Sigmoid colon (tissue), 6 donors: ENCODE measurements at regions not wholly inside any gene's neighbourhood (a gene's known extent, or its start where the extent isn't known, plus 50 kb on each side); places are given as distances from the start of the nearest gene placed in this dataset.

Experiments used
- DNase-seq: peaks from one replicate; pipeline ENCODE4 v3.0.0-alpha.2; 2019
- H3K27ac ChIP-seq, 4 donors: fragments of 200-600 bp; sonication (generic); one replicate each; pipeline ENCODE4 v1.5.1; 2016 to 2019; ENCODE audit warnings: mild to moderate bottlenecking in 1 of 4
- H3K27me3 ChIP-seq, 3 donors: fragments of 200-600 bp; sonication (generic); one replicate each; pipeline ENCODE4 v1.5.1; 2019; ENCODE audit warnings: mild to moderate bottlenecking in 1 of 3
- H3K36me3 ChIP-seq, 4 donors: fragments of 200-600 bp; sonication (generic); one replicate each; pipeline ENCODE4 v1.5.1; 2016 to 2019
- H3K4me1 ChIP-seq, 4 donors: fragments of 200-600 bp; sonication (generic); one replicate each; pipeline ENCODE4 v1.5.1; 2017 to 2019
- H3K4me3 ChIP-seq, 4 donors: fragments of 200-600 bp; sonication (generic); one replicate each; pipeline ENCODE4 v1.5.1; 2017 to 2019; ENCODE audit warnings: mild to moderate bottlenecking in 2 of 4, moderate library complexity in 1 of 4
- H3K9me3 ChIP-seq, 4 donors: fragments of 200-600 bp in 3 of 4; sonication (generic) in 3 of 4; one replicate each; pipeline versions ENCODE4 v1.5.1 to v1.6.1; 2013 to 2019
- EP300 ChIP-seq, 4 donors: sonication (generic); formaldehyde crosslinking; IDR thresholded peaks; one replicate each; pipeline ENCODE4 v1.6.1; 2017; ENCODE audit warnings: antibody characterized with exemption in 4 of 4
- POLR2A ChIP-seq, 2 donors: fragments of 450-650 bp; IDR thresholded peaks; one replicate each; pipeline ENCODE4 v1.6.1; 2016; ENCODE audit warnings: antibody characterized with exemption in 2 of 2, mild to moderate bottlenecking in 2 of 2, moderate library complexity in 2 of 2
- POLR2AphosphoS5 ChIP-seq, 4 donors: sonication (generic); formaldehyde crosslinking; IDR thresholded peaks; one replicate each; pipeline ENCODE4 v1.6.1; 2017; ENCODE audit warnings: antibody characterized with exemption in 4 of 4
- WGBS, 2 donors: extraction: QIAGEN DNeasy Blood & Tissue Kit; methylation state at CpG; one replicate each; pipeline ENCODE4 v1.1.7; 2013; 5-methylcytosine and 5-hydroxymethylcytosine counted together
- intact Hi-C: fragments of 100-400 bp; cut with DNase I; formaldehyde crosslinking; loops from one replicate; pipeline ENCODE4 v1.15.1; 2023
- TF ChIP-seq, protein P1 (sequence below), 4 experiments: fragments of 450-650 bp in 3 of 4; fragments of 200-600 bp in 1 of 4; IDR thresholded peaks; one replicate each; pipeline ENCODE4 v1.5.1; 2016 to 2019; ENCODE audit warnings: antibody characterized with exemption in 4 of 4, mild to moderate bottlenecking in 3 of 4, moderate library complexity in 2 of 4
- donor health status: healthy with polysubstance abuse.
- donor health status: healthy.

DNA sequence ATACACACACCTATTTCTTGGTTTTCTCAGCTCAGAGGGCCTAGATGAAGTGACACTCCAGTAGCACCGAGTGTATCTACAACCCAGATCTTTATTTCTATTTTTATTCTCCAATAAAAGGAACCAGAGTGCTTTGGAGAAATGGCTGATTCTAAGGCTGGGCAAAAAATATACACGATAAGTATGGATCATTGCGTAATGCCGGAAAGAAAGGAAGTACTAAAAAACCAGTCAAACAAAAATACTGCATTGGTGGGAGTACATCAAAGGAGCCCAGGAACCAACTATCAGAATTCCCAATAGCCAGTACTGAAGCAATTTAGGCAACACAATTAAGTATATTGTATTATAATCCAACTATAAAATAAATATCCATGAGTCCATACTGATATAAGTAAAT, 400.9 kb upstream of the CCDC196 start:
- 63 to 84% methylated on average over 4 of the region's 4 CpGs for WGBS, 2 donors
- no peak for TF ChIP-seq POLR2A (IDR thresholded peaks at IDR 0.05)
- no peak for TF ChIP-seq POLR2AphosphoS5 (IDR thresholded peaks at IDR 0.05)
- TF ChIP-seq, protein P1, sequence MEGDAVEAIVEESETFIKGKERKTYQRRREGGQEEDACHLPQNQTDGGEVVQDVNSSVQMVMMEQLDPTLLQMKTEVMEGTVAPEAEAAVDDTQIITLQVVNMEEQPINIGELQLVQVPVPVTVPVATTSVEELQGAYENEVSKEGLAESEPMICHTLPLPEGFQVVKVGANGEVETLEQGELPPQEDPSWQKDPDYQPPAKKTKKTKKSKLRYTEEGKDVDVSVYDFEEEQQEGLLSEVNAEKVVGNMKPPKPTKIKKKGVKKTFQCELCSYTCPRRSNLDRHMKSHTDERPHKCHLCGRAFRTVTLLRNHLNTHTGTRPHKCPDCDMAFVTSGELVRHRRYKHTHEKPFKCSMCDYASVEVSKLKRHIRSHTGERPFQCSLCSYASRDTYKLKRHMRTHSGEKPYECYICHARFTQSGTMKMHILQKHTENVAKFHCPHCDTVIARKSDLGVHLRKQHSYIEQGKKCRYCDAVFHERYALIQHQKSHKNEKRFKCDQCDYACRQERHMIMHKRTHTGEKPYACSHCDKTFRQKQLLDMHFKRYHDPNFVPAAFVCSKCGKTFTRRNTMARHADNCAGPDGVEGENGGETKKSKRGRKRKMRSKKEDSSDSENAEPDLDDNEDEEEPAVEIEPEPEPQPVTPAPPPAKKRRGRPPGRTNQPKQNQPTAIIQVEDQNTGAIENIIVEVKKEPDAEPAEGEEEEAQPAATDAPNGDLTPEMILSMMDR (IDR thresholded peaks at IDR 0.05), result no peak
- TF ChIP-seq EP300 (IDR thresholded peaks at IDR 0.05), result no peak
- no peak overlapping the region for H3K27ac ChIP-seq
- no peaks in the 10 kb centered on the region for H3K36me3 ChIP-seq
- H3K27me3 ChIP-seq, result no peaks in the 10 kb centered on the region
- no peaks in the 10 kb centered on the region for H3K9me3 ChIP-seq
- intact Hi-C loops, result no loop called here
- no peaks in the 10 kb centered on the region for H3K4me1 ChIP-seq
- H3K4me3 ChIP-seq, result no peak overlapping the region
- no peak for DNase-seq

DNA sequence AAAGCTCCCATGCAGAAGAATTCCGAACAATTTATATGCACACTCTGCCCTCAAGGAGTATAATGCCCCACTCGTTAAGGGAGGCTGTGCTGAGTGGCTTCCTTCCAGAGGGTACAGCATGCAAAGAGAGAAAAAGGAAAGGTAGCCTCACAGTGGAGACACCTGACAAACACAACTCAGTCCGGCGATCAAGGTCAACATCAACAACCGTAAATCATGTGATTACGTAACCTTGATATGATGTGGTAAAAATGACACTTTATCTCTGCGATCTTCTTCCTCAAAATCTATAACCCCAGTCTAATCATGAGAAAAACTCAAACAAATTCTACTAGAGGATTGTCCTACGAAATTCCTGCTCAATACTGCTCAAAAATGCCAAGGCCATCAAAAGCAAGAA, 400.5 kb upstream of the CCDC196 start:
- no peaks in the 10 kb centered on the region for H3K27me3 ChIP-seq
- 56 to 72% methylated on average over 8 of the region's 8 CpGs for WGBS, 2 donors
- no peak for DNase-seq
- no peak overlapping the region for H3K4me3 ChIP-seq
- H3K9me3 ChIP-seq, result no peaks in the 10 kb centered on the region
- no peaks in the 10 kb centered on the region for H3K4me1 ChIP-seq
- H3K27ac ChIP-seq, result no peak overlapping the region
- H3K36me3 ChIP-seq, result no peaks in the 10 kb centered on the region
- TF ChIP-seq, protein P1 (IDR thresholded peaks at IDR 0.05), result no peak
- TF ChIP-seq EP300 (IDR thresholded peaks at IDR 0.05) (no peak), POLR2A (IDR thresholded peaks at IDR 0.05) (no peak), POLR2AphosphoS5 (IDR thresholded peaks at IDR 0.05) (no peak)
- intact Hi-C loops, result no loop called here

DNA sequence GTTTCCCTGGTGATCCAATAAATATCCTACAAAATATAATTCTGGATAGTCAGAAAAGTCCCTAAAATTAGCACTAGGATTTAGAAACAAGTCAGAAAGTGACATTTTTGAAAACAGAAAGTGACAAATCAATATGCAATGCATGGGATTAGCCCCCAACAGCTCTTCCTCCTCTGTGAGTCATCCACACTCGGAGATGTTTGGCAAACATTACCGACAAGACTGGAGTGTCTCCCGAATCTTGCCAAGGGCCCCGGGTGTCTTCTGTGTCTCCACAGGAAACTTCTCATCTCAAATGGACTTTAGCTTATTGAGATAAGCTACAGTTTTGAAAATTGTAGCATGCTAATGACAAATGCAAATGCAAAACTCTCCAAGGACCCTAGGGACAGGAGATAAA, 398.9 kb upstream of the CCDC196 start:
- intact Hi-C loops, result no loop called here
- Histone ChIP-seq H3K36me3 (no peaks in the 10 kb centered on the region), H3K27ac (no peak overlapping the region), H3K4me3 (no peak overlapping the region), H3K9me3 (no peaks in the 10 kb centered on the region), H3K27me3 (no peaks in the 10 kb centered on the region), H3K4me1 (no peaks in the 10 kb centered on the region)
- WGBS, 2 donors, result 73 to 76% methylated on average over 4 of the region's 4 CpGs
- no peak for DNase-seq
- TF ChIP-seq POLR2A (IDR thresholded peaks at IDR 0.05) (no peak), EP300 (IDR thresholded peaks at IDR 0.05) (no peak), POLR2AphosphoS5 (IDR thresholded peaks at IDR 0.05) (no peak)
- TF ChIP-seq, protein P1 (IDR thresholded peaks at IDR 0.05), result no peak

DNA sequence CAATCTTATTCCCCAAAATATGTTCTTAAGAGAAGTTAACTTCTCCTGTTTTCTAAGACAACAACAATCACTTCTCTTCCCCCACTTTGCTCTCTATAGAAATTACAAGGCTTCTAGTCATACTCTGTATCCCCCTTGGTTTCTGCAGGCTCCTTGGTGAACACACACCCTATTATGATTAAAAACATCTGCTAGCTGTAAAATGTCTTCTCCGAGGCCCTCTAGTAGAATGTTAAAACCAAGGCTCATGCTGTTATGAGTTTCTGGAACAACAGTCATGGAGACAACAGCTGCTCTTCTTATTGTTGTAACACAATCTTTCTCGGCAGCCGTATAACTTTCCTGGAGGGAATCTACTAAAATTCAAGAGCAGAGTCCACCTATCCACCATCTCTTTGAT, 397.5 kb upstream of the CCDC196 start:
- no peak for TF ChIP-seq POLR2A (IDR thresholded peaks at IDR 0.05)
- TF ChIP-seq, protein P1 (IDR thresholded peaks at IDR 0.05), result no peak
- no peak for TF ChIP-seq EP300 (IDR thresholded peaks at IDR 0.05)
- TF ChIP-seq POLR2AphosphoS5 (IDR thresholded peaks at IDR 0.05), result no peak
- no peaks in the 10 kb centered on the region for H3K9me3 ChIP-seq
- H3K4me3 ChIP-seq, result no peak overlapping the region
- H3K4me1 ChIP-seq, result no peaks in the 10 kb centered on the region
- DNase-seq, result no peak
- no peaks in the 10 kb centered on the region for H3K36me3 ChIP-seq
- intact Hi-C loops, result no loop called here
- H3K27me3 ChIP-seq, result no peaks in the 10 kb centered on the region
- 68 to 72% methylated on average over 3 of the region's 3 CpGs for WGBS, 2 donors
- no peak overlapping the region for H3K27ac ChIP-seq

DNA sequence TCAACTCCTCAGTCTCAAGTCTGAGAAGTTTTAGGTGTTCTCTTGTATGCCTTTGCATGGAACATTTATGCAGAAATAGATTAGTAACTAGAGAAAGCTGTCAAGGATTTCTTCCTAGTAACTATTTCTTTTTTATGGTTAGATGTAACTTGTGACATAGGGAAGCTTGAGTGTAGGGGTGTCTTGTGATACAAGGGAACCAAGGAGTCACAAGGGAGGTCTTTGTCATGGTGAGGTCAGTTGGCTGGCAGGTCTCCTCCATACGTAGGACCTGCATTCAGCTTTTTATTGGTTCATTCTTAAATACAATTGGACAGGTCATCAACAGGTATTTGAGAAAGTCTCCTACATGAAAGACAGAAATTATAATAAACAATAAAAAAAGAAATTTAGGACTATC, 394.0 kb upstream of the CCDC196 start:
- no peak for DNase-seq
- 91 to 95% methylated on average over 1 of the region's 1 CpG for whole genome bisulfite sequencing, 2 donors
- Histone ChIP-seq H3K27ac (no peak overlapping the region), H3K27me3 (no peaks in the 10 kb centered on the region), H3K36me3 (no peaks in the 10 kb centered on the region), H3K4me1 (no peaks in the 10 kb centered on the region), H3K4me3 (no peak overlapping the region), H3K9me3 (no peaks in the 10 kb centered on the region)
- intact Hi-C loops, result no loop called here
- no peak for TF ChIP-seq POLR2A (IDR thresholded peaks at IDR 0.05)
- TF ChIP-seq, protein P1 (IDR thresholded peaks at IDR 0.05), result no peak
- TF ChIP-seq EP300 (IDR thresholded peaks at IDR 0.05), result no peak
- TF ChIP-seq POLR2AphosphoS5 (IDR thresholded peaks at IDR 0.05), result no peak
